ENCODE measurements at regions not wholly inside any gene's neighbourhood (a gene's known extent, or its start where the extent isn't known, plus 50 kb on each side); places are given as distances from the start of the nearest gene placed in this dataset.

DNA sequence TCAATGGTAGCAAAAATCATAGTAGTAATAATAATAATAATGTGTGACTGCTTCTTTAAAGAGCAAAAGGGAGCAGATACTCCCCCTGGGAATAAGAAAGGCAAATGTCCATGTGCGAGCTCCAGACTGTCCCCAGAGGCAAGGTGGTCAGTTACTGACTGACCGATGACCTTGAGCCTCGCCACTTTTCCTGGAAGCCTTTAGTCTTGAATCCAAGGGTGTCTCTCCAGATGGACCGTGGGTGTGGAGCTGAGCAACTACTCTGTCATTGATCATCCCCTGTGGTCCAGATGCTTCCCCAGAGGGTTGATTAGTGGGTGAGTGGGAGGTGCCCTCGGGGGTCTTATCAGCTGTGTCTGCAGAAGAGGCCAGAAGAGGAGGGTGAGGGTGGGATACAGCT lies 418.5 kb upstream of the TBX3 start:
- Histone ChIP-seq H3K4me1 (no peaks in the 10 kb centered on the region), H3K27ac (no peak overlapping the region), H3K36me3 (no peaks in the 10 kb centered on the region), H3K27me3 (no peaks in the 10 kb centered on the region), H3K9me3 (no peaks in the 10 kb centered on the region), H3K4me3 (replicated peaks in 1 of 3) (no peak overlapping the region)
- intact Hi-C loops (cut with DNase I) = no loop called here
- WGBS, 2 donors = 70 to 79% methylated on average over 5 of the region's 5 CpGs
- DNase-seq = no peak
- no peak for TF ChIP-seq POLR2A (IDR thresholded peaks at IDR 0.05)
- TF ChIP-seq, protein P1, sequence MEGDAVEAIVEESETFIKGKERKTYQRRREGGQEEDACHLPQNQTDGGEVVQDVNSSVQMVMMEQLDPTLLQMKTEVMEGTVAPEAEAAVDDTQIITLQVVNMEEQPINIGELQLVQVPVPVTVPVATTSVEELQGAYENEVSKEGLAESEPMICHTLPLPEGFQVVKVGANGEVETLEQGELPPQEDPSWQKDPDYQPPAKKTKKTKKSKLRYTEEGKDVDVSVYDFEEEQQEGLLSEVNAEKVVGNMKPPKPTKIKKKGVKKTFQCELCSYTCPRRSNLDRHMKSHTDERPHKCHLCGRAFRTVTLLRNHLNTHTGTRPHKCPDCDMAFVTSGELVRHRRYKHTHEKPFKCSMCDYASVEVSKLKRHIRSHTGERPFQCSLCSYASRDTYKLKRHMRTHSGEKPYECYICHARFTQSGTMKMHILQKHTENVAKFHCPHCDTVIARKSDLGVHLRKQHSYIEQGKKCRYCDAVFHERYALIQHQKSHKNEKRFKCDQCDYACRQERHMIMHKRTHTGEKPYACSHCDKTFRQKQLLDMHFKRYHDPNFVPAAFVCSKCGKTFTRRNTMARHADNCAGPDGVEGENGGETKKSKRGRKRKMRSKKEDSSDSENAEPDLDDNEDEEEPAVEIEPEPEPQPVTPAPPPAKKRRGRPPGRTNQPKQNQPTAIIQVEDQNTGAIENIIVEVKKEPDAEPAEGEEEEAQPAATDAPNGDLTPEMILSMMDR (IDR thresholded peaks at IDR 0.05) = no peak

DNA sequence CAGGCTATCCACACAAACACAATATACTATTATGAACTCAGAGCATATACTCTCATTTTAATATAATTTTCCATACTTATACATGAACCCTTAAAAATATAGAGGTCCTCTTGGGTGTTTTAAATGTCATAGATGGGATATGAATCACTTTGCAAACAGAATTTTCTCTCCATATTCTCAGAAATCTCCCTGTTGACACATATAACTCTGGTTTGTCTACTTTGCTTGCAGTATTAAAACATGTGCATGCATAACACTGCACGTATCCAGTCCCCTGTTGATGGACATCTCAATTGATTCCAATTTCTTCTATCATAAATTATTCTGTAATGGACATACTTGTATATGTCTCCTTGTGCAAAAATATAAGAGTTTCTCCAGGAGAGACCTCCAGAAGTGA lies 417.5 kb upstream of the TBX3 start:
- intact Hi-C loops (cut with DNase I) = no loop called here
- TF ChIP-seq, protein P1 (IDR thresholded peaks at IDR 0.05) = no peak
- TF ChIP-seq POLR2A (IDR thresholded peaks at IDR 0.05) = no peak

DNA sequence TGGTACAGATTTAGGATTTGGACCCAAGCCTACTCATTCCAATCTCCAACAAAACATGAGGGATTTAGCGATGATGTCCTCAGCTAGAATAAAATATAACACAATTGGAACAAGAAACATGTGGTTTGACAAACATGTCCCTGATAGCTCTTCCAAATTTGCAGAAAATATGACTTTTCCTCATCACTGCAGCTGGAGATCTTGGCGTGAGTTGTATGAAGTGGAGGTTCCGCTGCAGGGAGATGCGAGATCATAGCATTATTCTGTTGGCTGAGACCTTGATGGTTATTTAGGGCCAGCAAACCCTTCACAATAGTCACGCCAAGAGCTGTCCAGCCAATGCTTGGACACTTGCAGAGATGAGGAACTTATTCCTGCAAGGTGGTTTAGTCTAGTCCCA lies 413.4 kb upstream of the TBX3 start:
- no peaks in the 10 kb centered on the region for H3K9me3 ChIP-seq
- H3K4me3 ChIP-seq (replicated peaks in 1 of 3) = no peak overlapping the region
- 81 to 95% methylated on average over 5 of the region's 5 CpGs for WGBS, 2 donors
- H3K27ac ChIP-seq = no peak overlapping the region
- no peaks in the 10 kb centered on the region for H3K36me3 ChIP-seq
- TF ChIP-seq POLR2A (IDR thresholded peaks at IDR 0.05) = no peak
- TF ChIP-seq, protein P1 (IDR thresholded peaks at IDR 0.05) = no peak
- no peaks in the 10 kb centered on the region for H3K4me1 ChIP-seq
- H3K27me3 ChIP-seq = no peaks in the 10 kb centered on the region
- intact Hi-C loops (cut with DNase I) = no loop called here
- DNase-seq = no peak

More for the DNA sequence above, 417.5 kb upstream of the TBX3 start:
- 95 to 100% methylated on average over 1 of the region's 1 CpG for WGBS, 2 donors
- Histone ChIP-seq H3K9me3 (no peaks in the 10 kb centered on the region), H3K27ac (no peak overlapping the region), H3K4me1 (no peaks in the 10 kb centered on the region), H3K27me3 (no peaks in the 10 kb centered on the region), H3K36me3 (no peaks in the 10 kb centered on the region), H3K4me3 (replicated peaks in 1 of 3) (no peak overlapping the region)
- no peak for DNase-seq

DNA sequence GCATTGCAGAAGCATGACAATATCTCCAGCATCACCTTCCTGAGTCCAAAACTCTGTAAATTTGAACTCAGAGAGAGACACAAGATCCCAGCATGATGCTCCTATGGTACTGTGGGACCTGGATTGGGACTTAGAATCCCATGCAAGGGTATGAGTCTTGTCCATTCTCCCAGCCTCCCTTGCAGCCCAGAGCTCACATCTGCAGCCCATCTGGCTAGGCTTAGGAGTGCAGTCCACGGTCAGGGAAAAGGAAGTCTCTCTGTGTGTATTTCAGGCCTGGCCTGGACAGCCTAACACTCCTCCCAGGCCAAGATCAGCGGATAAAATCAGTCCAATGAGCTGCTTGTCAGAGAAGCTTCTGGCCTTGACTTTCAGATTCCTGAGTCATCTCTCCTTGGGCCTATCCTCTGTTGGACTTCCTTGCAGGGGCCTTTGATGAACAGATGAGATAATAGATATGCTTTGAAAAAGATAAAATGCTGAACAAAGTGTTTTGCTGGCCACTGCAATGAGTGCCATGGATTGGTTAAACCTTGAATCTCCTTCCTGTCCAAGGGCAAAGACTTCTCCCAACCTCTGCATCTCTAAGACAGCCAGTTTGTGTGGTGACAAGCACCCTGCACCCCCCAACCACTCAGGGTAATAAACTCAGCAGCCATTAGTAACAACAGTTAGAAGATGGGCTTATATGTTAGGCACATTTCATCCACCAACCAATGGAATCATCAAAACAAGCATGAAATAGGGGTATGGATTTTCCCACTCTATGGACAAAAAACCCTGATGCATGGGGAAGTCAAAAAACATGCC lies 412.8 kb upstream of the TBX3 start:
- intact Hi-C loops (cut with DNase I) = no loop called here
- 31 to 73% methylated on average over 2 of the region's 2 CpGs for WGBS, 2 donors
- Histone ChIP-seq H3K36me3 (no peaks in the 10 kb centered on the region), H3K9me3 (no peaks in the 10 kb centered on the region), H3K4me3 (replicated peaks in 1 of 3) (no peak overlapping the region), H3K27me3 (no peaks in the 10 kb centered on the region), H3K4me1 (no peaks in the 10 kb centered on the region), H3K27ac (no peak overlapping the region)
- DNase-seq = no peak
- TF ChIP-seq, protein P1 (IDR thresholded peaks at IDR 0.05) = no peak
- no peak for TF ChIP-seq POLR2A (IDR thresholded peaks at IDR 0.05)

DNA sequence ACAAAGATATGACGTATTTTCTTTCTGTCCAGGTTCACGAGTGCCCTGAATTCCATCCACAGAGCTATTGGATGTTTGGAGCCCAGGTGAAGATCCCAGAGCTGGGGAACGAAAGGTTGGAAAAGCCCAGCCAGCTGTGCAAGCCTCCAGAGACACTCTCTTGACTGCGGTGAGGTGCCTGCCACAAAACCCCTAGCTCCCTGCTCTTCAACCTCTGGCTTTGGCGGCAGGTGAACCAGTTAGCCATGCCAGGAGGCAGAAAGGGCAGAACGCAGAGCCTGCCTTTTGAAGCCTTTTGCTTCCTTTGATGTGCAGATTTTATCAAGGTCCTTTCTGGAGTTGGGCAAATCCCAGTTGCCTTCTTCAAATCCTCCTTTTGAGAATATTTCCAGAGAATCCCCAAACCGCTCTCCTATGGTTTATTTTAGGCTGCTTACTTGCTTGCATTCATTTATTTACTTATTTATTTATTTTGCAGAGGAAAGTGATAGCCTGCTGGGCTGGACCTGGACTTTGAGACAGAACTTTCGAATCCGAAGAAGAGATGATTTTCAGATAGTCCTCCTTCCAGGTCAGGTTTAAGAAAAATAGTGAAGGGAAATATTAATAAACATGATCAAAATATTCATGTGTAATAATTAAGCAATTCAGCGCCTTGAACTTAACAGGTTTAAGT lies 411.2 kb upstream of the TBX3 start:
- Histone ChIP-seq H3K27me3 (no peaks in the 10 kb centered on the region), H3K36me3 (no peaks in the 10 kb centered on the region), H3K4me1 (no peaks in the 10 kb centered on the region), H3K4me3 (replicated peaks in 1 of 3) (no peak overlapping the region), H3K9me3 (no peaks in the 10 kb centered on the region), H3K27ac (no peak overlapping the region)
- TF ChIP-seq, protein P1 (IDR thresholded peaks at IDR 0.05) = no peak
- no peak for TF ChIP-seq POLR2A (IDR thresholded peaks at IDR 0.05)
- intact Hi-C loops (cut with DNase I) = no loop called here
- DNase-seq = no peak
- WGBS, 2 donors = 81 to 91% methylated on average over 10 of the region's 10 CpGs

All from thyroid gland (tissue), 4 donors.